GM12891 (cell line): ENCODE measurements at regions not wholly inside any gene's neighbourhood (a gene's known extent, or its start where the extent isn't known, plus 50 kb on each side); places are given as distances from the start of the nearest gene placed in this dataset.

Source experiments
- PAX5 ChIP-seq: IDR thresholded peaks from 2 replicates; pipeline ENCODE4 v1.6.1; 2011; ENCODE audit warnings: low read length, moderate library complexity, mild to moderate bottlenecking; ENCODE audit not compliant: insufficient read depth, severe bottlenecking
- POLR2A ChIP-seq: IDR thresholded peaks from 2 replicates; pipeline ENCODE4 v1.6.1; 2011; ENCODE audit warnings: low read depth, low read length, control low read depth
- POLR2AphosphoS5 ChIP-seq: IDR thresholded peaks from 2 replicates; pipeline ENCODE4 v1.6.1; 2011; ENCODE audit warnings: low read depth, low read length, control low read depth
- SPI1 ChIP-seq: IDR thresholded peaks from 2 replicates; pipeline ENCODE4 v1.6.1; 2011; ENCODE audit warnings: low read depth, low read length, control low read depth
- TAF1 ChIP-seq: IDR thresholded peaks from 2 replicates; pipeline ENCODE4 v1.6.1; 2011; ENCODE audit warnings: low read depth, low read length, control low read depth

GRCh38 chr6:14361956-14362587 lies 244.5 kb downstream of the CD83 start:
- TF ChIP-seq POLR2A, result no peak
- no peak for TF ChIP-seq PAX5
- no peak for TF ChIP-seq SPI1
- no peak for TF ChIP-seq POLR2AphosphoS5
- TF ChIP-seq TAF1, result no peak
